Lower leg skin (tissue), 4 donors: ENCODE measurements at regions not wholly inside any gene's neighbourhood (a gene's known extent, or its start where the extent isn't known, plus 50 kb on each side); places are given as distances from the start of the nearest gene placed in this dataset.

Experiments used
- DNase-seq, 2 donors: peaks; one replicate each; pipeline ENCODE4 v3.0.0-alpha.2; 2019; ENCODE audit warnings: low spot score in 2 of 2
- H3K4me3 ChIP-seq: fragments of 200-600 bp; sonication (generic); 2 replicates; pipeline ENCODE4 v1.5.1; 2017; ENCODE audit warnings: mild to moderate bottlenecking, low read depth; ENCODE audit not compliant: poor library complexity, severe bottlenecking
- CTCF ChIP-seq, 3 donors: fragments of 450-650 bp; IDR thresholded peaks; one replicate each; pipeline ENCODE4 v1.5.1; 2016; ENCODE audit warnings: antibody characterized with exemption in 3 of 3, mild to moderate bottlenecking in 3 of 3, moderate library complexity in 2 of 3
- POLR2A ChIP-seq, 2 donors: fragments of 450-650 bp; IDR thresholded peaks; one replicate each; pipeline ENCODE4 v1.6.1; 2016 to 2017; ENCODE audit warnings: antibody characterized with exemption in 2 of 2, mild to moderate bottlenecking in 1 of 2, moderate library complexity in 1 of 2
- WGBS, 2 donors: methylation state at CpG; one replicate each; pipeline ENCODE4 v1.1.5; 2018; 5-methylcytosine and 5-hydroxymethylcytosine counted together
- intact Hi-C: fragments of 100-400 bp; cut with DNase I; formaldehyde crosslinking; loops from one replicate; pipeline ENCODE4 v1.15.0; 2023; ENCODE audit warnings: low total_unique reads

- no peak for DNase-seq
- no peak overlapping the region for H3K4me3 ChIP-seq
- no peak for TF ChIP-seq CTCF (IDR thresholded peaks at IDR 0.05)
- no peak for TF ChIP-seq POLR2A (IDR thresholded peaks at IDR 0.05)
- intact Hi-C loops: no loop called here
Measured at GRCh38 chr3:110093411-110093810, 756.1 kb upstream of the DPPA4 start.

- no peak for TF ChIP-seq CTCF (IDR thresholded peaks at IDR 0.05)
- no peak for TF ChIP-seq POLR2A (IDR thresholded peaks at IDR 0.05)
- intact Hi-C loops: no loop called here
- H3K4me3 ChIP-seq: no peak overlapping the region
- no peak for DNase-seq
Measured at GRCh38 chr3:110093812-110094401, 756.6 kb upstream of the DPPA4 start.

- intact Hi-C loops: no loop called here
- no peak overlapping the region for H3K4me3 ChIP-seq
- WGBS, 2 donors: 71 to 74% methylated on average over 5 of the region's 5 CpGs
- no peak for DNase-seq
- TF ChIP-seq CTCF (IDR thresholded peaks at IDR 0.05): no peak
- no peak for TF ChIP-seq POLR2A (IDR thresholded peaks at IDR 0.05)
Measured at GRCh38 chr3:110099711-110100110, 762.4 kb upstream of the DPPA4 start.

- TF ChIP-seq CTCF (IDR thresholded peaks at IDR 0.05) (no peak), POLR2A (IDR thresholded peaks at IDR 0.05) (no peak)
- no peak overlapping the region for H3K4me3 ChIP-seq
- DNase-seq: no peak
- intact Hi-C loops: no loop called here
Measured at GRCh38 chr3:110101361-110101760, 764.0 kb upstream of the DPPA4 start.

- 80 to 88% methylated on average over 1 of the region's 1 CpG for WGBS, 2 donors
Measured at GRCh38 chr3:110106805-110107204, 769.5 kb upstream of the DPPA4 start.

More at GRCh38 chr3:110106805-110107204, 769.5 kb upstream of the DPPA4 start:
- H3K4me3 ChIP-seq: no peak overlapping the region
- TF ChIP-seq CTCF (IDR thresholded peaks at IDR 0.05): no peak
- no peak for TF ChIP-seq POLR2A (IDR thresholded peaks at IDR 0.05)
- DNase-seq: no peak
- intact Hi-C loops: no loop called here
